Stimulated activated CD4-positive, alpha-beta T cell treated with anti-CD3 and anti-CD28 coated beads, Interleukin-4, amount 100 ng/mL, for 4 hours (primary cell): ENCODE measurements at regions not wholly inside any gene's neighbourhood (a gene's known extent, or its start where the extent isn't known, plus 50 kb on each side); places are given as distances from the start of the nearest gene placed in this dataset.

ENCODE experiments used
- DNase-seq, 2 experiments: peaks; one replicate each; pipeline ENCODE4 v3.0.0-alpha.2; 2020

GRCh38 chr11:115939731-115940421 lies 435.7 kb upstream of the CADM1 start:
- DNase-seq: no peak

- DNase-seq: no peak
These were observed 435.0 kb upstream of the CADM1 start for GRCh38 chr11:115939104-115939730.

GRCh38 chr11:115933564-115933963 lies 429.3 kb upstream of the CADM1 start:
- DNase-seq: no peak

GRCh38 chr11:115931548-115932083 lies 427.4 kb upstream of the CADM1 start:
- DNase-seq: no peak

- no peak for DNase-seq
These were observed 426.8 kb upstream of the CADM1 start for GRCh38 chr11:115930886-115931547.

- DNase-seq: no peak
These were observed 426.1 kb upstream of the CADM1 start for GRCh38 chr11:115930291-115930690.

GRCh38 chr11:115929618-115930129 lies 425.5 kb upstream of the CADM1 start:
- no peak for DNase-seq

- DNase-seq: no peak
These were observed 424.6 kb upstream of the CADM1 start for GRCh38 chr11:115928811-115929210.

- no peak for DNase-seq
These were observed 423.7 kb upstream of the CADM1 start for GRCh38 chr11:115927823-115928329.

- DNase-seq: no peak
These were observed 422.4 kb upstream of the CADM1 start for GRCh38 chr11:115926601-115927000.

- DNase-seq: no peak
These were observed 421.9 kb upstream of the CADM1 start for GRCh38 chr11:115926138-115926537.

- no peak for DNase-seq
These were observed 421.4 kb upstream of the CADM1 start for GRCh38 chr11:115925568-115926090.

GRCh38 chr11:115924744-115925567 lies 420.7 kb upstream of the CADM1 start:
- DNase-seq: no peak

- no peak for DNase-seq
These were observed 418.7 kb upstream of the CADM1 start for GRCh38 chr11:115922876-115923275.

GRCh38 chr11:115921986-115922385 lies 417.8 kb upstream of the CADM1 start:
- DNase-seq: no peak

GRCh38 chr11:115921540-115921939 lies 417.3 kb upstream of the CADM1 start:
- no peak for DNase-seq

- DNase-seq: no peak
These were observed 416.7 kb upstream of the CADM1 start for GRCh38 chr11:115920841-115921480.

- DNase-seq: no peak
These were observed 415.9 kb upstream of the CADM1 start for GRCh38 chr11:115920092-115920461.

GRCh38 chr11:115919341-115920091 lies 415.3 kb upstream of the CADM1 start:
- DNase-seq: no peak

- no peak for DNase-seq
These were observed 414.4 kb upstream of the CADM1 start for GRCh38 chr11:115918576-115918975.

- no peak for DNase-seq
These were observed 412.4 kb upstream of the CADM1 start for GRCh38 chr11:115916608-115917007.
